ACC112 (cell line): ENCODE measurements at regions not wholly inside any gene's neighbourhood (a gene's known extent, or its start where the extent isn't known, plus 50 kb on each side); places are given as distances from the start of the nearest gene placed in this dataset.

Experiments used
- H2AFZ ChIP-seq: fragments of 200-600 bp; sonication (generic); one replicate; pipeline ENCODE4 v1.6.0; 2017; ENCODE audit warnings: antibody characterized with exemption, low read length; ENCODE audit not compliant: unreplicated experiment
- H3K27ac ChIP-seq: fragments of 200-600 bp; sonication (generic); 2 replicates; pipeline ENCODE4 v1.5.1; 2014; ENCODE audit warnings: low read depth, mild to moderate bottlenecking, antibody characterized with exemption, low read length, moderate library complexity
- H3K27me3 ChIP-seq: fragments of 200-600 bp; sonication (generic); 2 replicates; pipeline ENCODE4 v1.6.1; 2014; ENCODE audit warnings: mild to moderate bottlenecking, antibody characterized with exemption, low read length, moderate library complexity, mixed read lengths; ENCODE audit not compliant: insufficient read depth
- H3K36me3 ChIP-seq: fragments of 200-600 bp; sonication (generic); 2 replicates; pipeline ENCODE4 v1.6.1; 2016; ENCODE audit warnings: mild to moderate bottlenecking, antibody characterized with exemption, low read length, moderate library complexity, mixed read lengths; ENCODE audit not compliant: insufficient read depth
- H3K4me1 ChIP-seq: fragments of 200-600 bp; sonication (generic); one replicate; pipeline ENCODE4 v1.6.1; 2016; ENCODE audit warnings: low read length, mixed read lengths; ENCODE audit not compliant: insufficient read depth, unreplicated experiment, control insufficient read depth
- H3K4me3 ChIP-seq: fragments of 200-600 bp; sonication (generic); 2 replicates; pipeline ENCODE4 v1.5.1; 2014; ENCODE audit warnings: mild to moderate bottlenecking, low read depth, low read length
- H3K79me2 ChIP-seq: fragments of 200-600 bp; sonication (generic); one replicate; pipeline ENCODE4 v1.6.0; 2016; ENCODE audit warnings: low read length; ENCODE audit not compliant: control insufficient read depth, unreplicated experiment, insufficient read depth

GRCh38 chr3:177589041-177589650, 391.9 kb upstream of the TBL1XR1 start:
- H3K36me3 ChIP-seq, result no peaks in the 10 kb centered on the region
- peak overlapping the region; percentile 87 for H3K27ac ChIP-seq
- no peaks in the 10 kb centered on the region for H3K27me3 ChIP-seq
- H2AFZ ChIP-seq, result no peak overlapping the region
- H3K4me1 ChIP-seq, result peaks cover 50% of the 10 kb centered on the region
- H3K4me3 ChIP-seq, result no peak overlapping the region
- no peaks in the 10 kb centered on the region for H3K79me2 ChIP-seq

- H3K4me1 ChIP-seq, result peaks cover 58% of the 10 kb centered on the region
- H3K4me3 ChIP-seq, result 0 out of 2 replicates have a peak overlapping the region, but pooled peaks have one; percentile 39
- no peak overlapping the region for H2AFZ ChIP-seq
- no peaks in the 10 kb centered on the region for H3K36me3 ChIP-seq
- no peaks in the 10 kb centered on the region for H3K79me2 ChIP-seq
- no peaks in the 10 kb centered on the region for H3K27me3 ChIP-seq
- peak overlapping the region; percentile 87 for H3K27ac ChIP-seq
Observed at GRCh38 chr3:177589911-177590381, 392.7 kb upstream of the TBL1XR1 start.

GRCh38 chr3:177590826-177591225, 393.5 kb upstream of the TBL1XR1 start:
- no peak overlapping the region for H2AFZ ChIP-seq
- H3K4me3 ChIP-seq, result no peak overlapping the region
- H3K79me2 ChIP-seq, result no peaks in the 10 kb centered on the region
- H3K27ac ChIP-seq, result peak overlapping the region; percentile 87
- H3K36me3 ChIP-seq, result no peaks in the 10 kb centered on the region
- peaks cover 63% of the 10 kb centered on the region for H3K4me1 ChIP-seq
- H3K27me3 ChIP-seq, result no peaks in the 10 kb centered on the region

- H2AFZ ChIP-seq, result no peak overlapping the region
- H3K4me1 ChIP-seq, result peaks cover 69% of the 10 kb centered on the region
- no peak overlapping the region for H3K4me3 ChIP-seq
- H3K79me2 ChIP-seq, result no peaks in the 10 kb centered on the region
- H3K36me3 ChIP-seq, result no peaks in the 10 kb centered on the region
- no peaks in the 10 kb centered on the region for H3K27me3 ChIP-seq
- H3K27ac ChIP-seq, result peak overlapping the region; percentile 87
Observed at GRCh38 chr3:177591379-177591778, 394.1 kb upstream of the TBL1XR1 start.

- Histone ChIP-seq H3K4me1 (peaks cover 85% of the 10 kb centered on the region), H3K27ac (peak overlapping the region; percentile 87; the same call in 1 of the 2 replicates), H3K36me3 (no peaks in the 10 kb centered on the region), H3K27me3 (no peaks in the 10 kb centered on the region), H2AFZ (peak overlapping the region; percentile 20), H3K4me3 (no peak overlapping the region), H3K79me2 (no peaks in the 10 kb centered on the region)
Observed at GRCh38 chr3:177594096-177594495, 396.8 kb upstream of the TBL1XR1 start.

GRCh38 chr3:177595530-177596188, 398.4 kb upstream of the TBL1XR1 start:
- peak overlapping the region; percentile 82 for H3K27ac ChIP-seq
- no peaks in the 10 kb centered on the region for H3K36me3 ChIP-seq
- no peaks in the 10 kb centered on the region for H3K27me3 ChIP-seq
- H2AFZ ChIP-seq, result peak overlapping the region; percentile 5
- H3K4me1 ChIP-seq, result peaks cover 70% of the 10 kb centered on the region
- no peak overlapping the region for H3K4me3 ChIP-seq
- no peaks in the 10 kb centered on the region for H3K79me2 ChIP-seq

- peak overlapping the region; percentile 5 for H2AFZ ChIP-seq
- peaks cover 64% of the 10 kb centered on the region for H3K4me1 ChIP-seq
- peak overlapping the region; percentile 82 for H3K27ac ChIP-seq
- H3K27me3 ChIP-seq, result no peaks in the 10 kb centered on the region
- no peaks in the 10 kb centered on the region for H3K79me2 ChIP-seq
- H3K4me3 ChIP-seq, result 0 out of 2 replicates have a peak overlapping the region, but pooled peaks have one; percentile 9
- H3K36me3 ChIP-seq, result no peaks in the 10 kb centered on the region
Observed at GRCh38 chr3:177596248-177596815, 399.1 kb upstream of the TBL1XR1 start.

- Histone ChIP-seq H3K4me3 (peak overlapping the region; percentile 51; the same call in 1 of the 2 replicates), H3K27ac (peak overlapping the region; percentile 82)
Observed at GRCh38 chr3:177596816-177597271, 399.6 kb upstream of the TBL1XR1 start.

GRCh38 chr3:177597311-177598096, 400.2 kb upstream of the TBL1XR1 start:
- Histone ChIP-seq H3K27me3 (no peaks in the 10 kb centered on the region), H3K36me3 (no peaks in the 10 kb centered on the region), H3K4me1 (peaks cover 58% of the 10 kb centered on the region), H3K4me3 (peak overlapping the region; percentile 51; the same call in 1 of the 2 replicates), H3K79me2 (no peaks in the 10 kb centered on the region), H2AFZ (peak overlapping the region; percentile 98), H3K27ac (peak overlapping the region; percentile 82)

More at GRCh38 chr3:177596816-177597271, 399.6 kb upstream of the TBL1XR1 start:
- H2AFZ ChIP-seq, result peak overlapping the region; percentile 98
- H3K4me1 ChIP-seq, result peaks cover 59% of the 10 kb centered on the region
- H3K36me3 ChIP-seq, result no peaks in the 10 kb centered on the region
- H3K27me3 ChIP-seq, result no peaks in the 10 kb centered on the region
- H3K79me2 ChIP-seq, result no peaks in the 10 kb centered on the region
